Spleen (tissue), 7 donors: ENCODE measurements at regions not wholly inside any gene's neighbourhood (a gene's known extent, or its start where the extent isn't known, plus 50 kb on each side); places are given as distances from the start of the nearest gene placed in this dataset.

Experiments
- POLR2A ChIP-seq, 3 donors: fragments of 450-650 bp; IDR thresholded peaks; one replicate each; pipeline ENCODE4 v1.5.1; 2017; ENCODE audit warnings: antibody characterized with exemption in 3 of 3, mild to moderate bottlenecking in 1 of 3
- TF ChIP-seq, protein P1 (sequence below), 11 experiments: fragments of 200-600 bp in 7 of 11; fragments of 450-650 bp in 4 of 11; sonication (generic) in 4 of 11; IDR thresholded peaks in 8 of 11; conservative IDR thresholded peaks in 3 of 11; 1 replicate in 7 of 11; 2 replicates in 4 of 11; pipeline versions ENCODE4 v1.4.0 to v1.8.0; 2016 to 2021; ENCODE audit warnings: antibody characterized with exemption in 11 of 11, inconsistent platforms in 4 of 11, mild to moderate bottlenecking in 1 of 11
- donor health status: DM: no; HTN: no; CAD: no; lungs with moderate emphysema.
- donor health status: DM: no; HTN: no; CAD: no.
- donor health status: DM: no; HTN: no; CAD: no.

DNA sequence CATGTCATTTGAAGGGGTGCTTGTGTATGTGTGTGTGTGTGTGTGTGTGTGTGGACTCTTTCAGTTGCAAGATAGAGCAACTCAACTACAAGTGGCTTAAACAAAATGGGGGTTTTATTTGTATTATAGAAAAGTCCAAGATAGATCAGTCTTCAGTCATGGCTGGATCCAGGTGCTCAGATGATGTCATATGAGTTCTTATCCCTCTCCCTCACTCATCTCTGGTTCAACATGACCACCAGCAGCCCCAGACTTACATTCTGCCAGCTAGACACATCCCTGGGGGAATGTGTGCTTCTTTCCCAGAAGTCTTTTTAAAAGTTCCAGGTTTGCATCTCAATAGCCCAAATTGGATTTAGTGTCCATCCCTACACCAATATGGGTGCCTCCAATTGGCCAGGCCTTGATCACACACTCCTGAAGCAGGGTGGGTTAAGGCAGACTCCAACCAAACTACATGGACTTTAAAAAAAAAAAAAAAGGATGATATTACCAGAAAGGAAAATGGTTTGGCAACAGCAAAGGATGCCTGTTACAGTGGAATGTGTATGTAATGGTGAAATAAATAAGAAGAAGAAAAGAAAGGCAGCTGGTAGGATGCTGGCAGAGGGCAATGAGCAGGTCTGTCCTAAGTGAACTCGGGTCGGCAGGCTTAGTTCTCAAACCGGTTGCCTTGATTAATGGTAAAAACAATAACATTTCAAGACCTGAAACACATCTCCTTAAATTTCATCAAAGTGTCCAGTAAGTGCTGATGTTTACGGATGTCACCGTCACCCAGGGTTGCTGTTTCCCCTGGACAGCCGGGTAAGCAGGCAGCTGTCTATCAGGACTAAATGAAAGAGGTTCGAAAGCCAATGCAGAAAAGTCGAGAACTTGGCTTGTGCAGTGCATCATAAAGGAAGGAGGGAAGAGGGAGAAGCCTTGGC, 107.7 kb downstream of the SMIM20 start:
- TF ChIP-seq, protein P1, sequence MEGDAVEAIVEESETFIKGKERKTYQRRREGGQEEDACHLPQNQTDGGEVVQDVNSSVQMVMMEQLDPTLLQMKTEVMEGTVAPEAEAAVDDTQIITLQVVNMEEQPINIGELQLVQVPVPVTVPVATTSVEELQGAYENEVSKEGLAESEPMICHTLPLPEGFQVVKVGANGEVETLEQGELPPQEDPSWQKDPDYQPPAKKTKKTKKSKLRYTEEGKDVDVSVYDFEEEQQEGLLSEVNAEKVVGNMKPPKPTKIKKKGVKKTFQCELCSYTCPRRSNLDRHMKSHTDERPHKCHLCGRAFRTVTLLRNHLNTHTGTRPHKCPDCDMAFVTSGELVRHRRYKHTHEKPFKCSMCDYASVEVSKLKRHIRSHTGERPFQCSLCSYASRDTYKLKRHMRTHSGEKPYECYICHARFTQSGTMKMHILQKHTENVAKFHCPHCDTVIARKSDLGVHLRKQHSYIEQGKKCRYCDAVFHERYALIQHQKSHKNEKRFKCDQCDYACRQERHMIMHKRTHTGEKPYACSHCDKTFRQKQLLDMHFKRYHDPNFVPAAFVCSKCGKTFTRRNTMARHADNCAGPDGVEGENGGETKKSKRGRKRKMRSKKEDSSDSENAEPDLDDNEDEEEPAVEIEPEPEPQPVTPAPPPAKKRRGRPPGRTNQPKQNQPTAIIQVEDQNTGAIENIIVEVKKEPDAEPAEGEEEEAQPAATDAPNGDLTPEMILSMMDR (IDR thresholded peaks at IDR 0.05 in 8 of 11, conservative IDR thresholded peaks at IDR 0.05 in 3 of 11), result no peak
- no peak for TF ChIP-seq POLR2A (IDR thresholded peaks at IDR 0.05)
